GM12872 (cell line): ENCODE measurements at regions not wholly inside any gene's neighbourhood (a gene's known extent, or its start where the extent isn't known, plus 50 kb on each side); places are given as distances from the start of the nearest gene placed in this dataset.

ENCODE experiments used
- TF ChIP-seq, protein P1 (sequence below): IDR thresholded peaks from 3 replicates; pipeline ENCODE4 v1.5.1; 2011; ENCODE audit warnings: low read depth, mild to moderate bottlenecking, low read length, moderate library complexity; ENCODE audit not compliant: insufficient read depth

DNA sequence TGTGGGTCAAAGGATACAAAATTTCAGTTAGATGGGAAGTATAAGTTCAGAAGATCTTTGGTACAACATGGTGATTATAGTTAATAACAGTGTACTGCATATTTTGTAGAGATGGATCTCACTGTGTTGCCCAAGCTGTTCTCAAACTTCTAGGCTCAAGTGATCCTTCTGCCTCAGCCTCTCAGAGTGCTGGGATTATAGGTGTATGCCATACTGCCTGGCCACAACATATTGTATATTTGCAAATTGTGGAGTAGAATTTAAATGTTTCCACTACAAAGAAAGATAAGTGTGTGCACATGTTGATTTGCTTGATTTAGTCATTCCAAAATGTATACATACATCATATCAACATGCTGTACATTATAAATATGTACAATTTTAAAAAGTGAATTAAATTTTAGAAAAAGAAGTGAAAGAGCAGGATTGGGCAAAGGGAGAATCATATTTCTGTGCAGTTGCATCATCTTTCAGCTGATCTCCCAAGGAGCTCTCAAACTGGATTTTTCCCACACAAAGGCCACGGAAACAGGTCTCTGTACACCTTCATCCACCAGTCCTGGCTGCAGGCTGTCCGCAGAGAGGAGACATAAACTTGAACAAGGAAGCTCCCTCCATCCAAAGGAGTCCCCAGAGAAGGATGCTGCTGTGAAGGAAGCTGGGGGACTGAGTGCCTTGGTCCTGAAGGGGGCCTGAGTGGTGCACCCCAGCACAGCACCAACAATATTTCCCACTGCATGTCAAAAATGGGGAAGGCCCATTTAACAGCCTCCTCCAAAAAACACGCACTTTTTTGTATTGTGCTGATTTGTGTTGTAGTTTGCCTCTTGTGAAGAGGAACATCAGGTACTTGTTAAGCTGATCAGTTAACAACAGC lies 217.1 kb upstream of the GHITM start:
- TF ChIP-seq, protein P1, sequence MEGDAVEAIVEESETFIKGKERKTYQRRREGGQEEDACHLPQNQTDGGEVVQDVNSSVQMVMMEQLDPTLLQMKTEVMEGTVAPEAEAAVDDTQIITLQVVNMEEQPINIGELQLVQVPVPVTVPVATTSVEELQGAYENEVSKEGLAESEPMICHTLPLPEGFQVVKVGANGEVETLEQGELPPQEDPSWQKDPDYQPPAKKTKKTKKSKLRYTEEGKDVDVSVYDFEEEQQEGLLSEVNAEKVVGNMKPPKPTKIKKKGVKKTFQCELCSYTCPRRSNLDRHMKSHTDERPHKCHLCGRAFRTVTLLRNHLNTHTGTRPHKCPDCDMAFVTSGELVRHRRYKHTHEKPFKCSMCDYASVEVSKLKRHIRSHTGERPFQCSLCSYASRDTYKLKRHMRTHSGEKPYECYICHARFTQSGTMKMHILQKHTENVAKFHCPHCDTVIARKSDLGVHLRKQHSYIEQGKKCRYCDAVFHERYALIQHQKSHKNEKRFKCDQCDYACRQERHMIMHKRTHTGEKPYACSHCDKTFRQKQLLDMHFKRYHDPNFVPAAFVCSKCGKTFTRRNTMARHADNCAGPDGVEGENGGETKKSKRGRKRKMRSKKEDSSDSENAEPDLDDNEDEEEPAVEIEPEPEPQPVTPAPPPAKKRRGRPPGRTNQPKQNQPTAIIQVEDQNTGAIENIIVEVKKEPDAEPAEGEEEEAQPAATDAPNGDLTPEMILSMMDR, result no peak

DNA sequence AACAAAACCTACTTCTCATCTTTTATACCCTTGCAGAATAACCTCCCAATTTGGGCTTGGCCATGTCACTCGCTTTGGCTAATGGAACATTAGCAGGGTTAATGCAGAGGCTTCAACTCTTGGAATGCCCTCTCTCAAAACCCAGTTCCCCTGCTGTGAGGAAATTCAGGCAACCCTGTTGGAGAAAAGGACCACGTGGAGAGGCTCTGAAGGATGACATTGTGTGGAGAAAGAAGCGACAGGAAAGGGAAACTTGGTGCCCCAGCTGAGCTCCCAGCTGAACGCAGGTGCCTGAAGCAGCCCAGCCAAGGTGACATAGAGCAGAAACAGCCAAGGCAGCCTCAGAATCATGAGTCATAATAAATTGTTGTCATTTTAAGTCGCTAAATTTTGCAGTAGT lies 214.2 kb upstream of the GHITM start:
- TF ChIP-seq, protein P1, result no peak

DNA sequence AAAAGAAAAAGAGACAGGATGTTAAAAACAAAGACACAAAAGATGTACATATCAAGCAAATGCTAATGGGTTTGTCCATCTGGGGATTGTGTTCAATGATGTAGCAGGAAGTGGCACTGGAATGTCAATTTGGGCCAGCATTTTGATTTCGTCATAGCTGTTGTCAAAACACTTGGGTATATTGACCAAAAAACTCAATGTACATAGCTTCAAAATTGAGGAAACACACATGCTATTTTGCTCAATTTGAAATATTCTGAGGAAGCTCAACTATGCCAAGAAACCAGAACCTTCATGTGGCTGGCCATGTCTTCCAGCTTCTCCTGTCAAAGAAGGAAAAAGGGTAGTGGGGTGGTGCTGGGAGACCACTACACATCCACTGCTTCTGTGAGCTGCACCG lies 212.7 kb upstream of the GHITM start:
- TF ChIP-seq, protein P1, result no peak

DNA sequence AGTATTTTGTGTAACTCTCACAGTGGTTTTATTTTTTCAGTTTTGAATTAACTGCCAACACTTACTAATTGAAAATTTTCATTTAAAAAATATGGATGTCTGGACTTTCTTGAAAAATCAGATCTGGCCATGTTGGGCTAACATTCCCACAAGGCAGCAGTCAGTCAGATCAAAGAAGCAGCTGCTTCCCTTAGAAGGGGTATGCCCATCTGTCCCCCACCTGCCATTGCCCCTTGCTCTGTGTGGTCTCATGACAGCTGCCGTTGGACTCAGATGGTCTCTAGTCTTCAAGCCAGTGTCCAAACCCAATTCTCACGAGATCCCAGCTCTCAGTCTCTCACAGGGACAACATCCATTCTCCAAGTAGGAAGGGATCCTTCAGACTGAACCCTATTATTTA lies 212.1 kb upstream of the GHITM start:
- TF ChIP-seq, protein P1, result no peak

DNA sequence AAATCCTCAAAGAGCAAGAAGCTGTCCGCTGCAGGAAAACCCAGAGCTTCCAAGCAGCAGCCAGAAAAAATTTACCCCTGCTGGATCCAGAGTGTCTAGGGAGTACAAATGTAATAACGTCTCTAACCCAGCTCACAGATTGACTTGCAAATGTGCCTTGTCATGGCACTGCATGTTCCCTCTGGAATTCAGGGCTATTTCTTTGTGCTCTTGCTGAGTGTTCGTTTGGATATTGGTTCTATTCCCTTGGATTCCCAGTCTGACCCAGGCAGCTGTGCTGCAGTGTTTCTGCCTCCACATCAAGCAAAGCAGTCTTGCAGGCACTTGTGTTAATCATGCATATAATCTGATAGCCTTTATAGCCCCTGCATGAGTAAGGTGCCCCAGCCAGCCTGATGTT lies 209.9 kb upstream of the GHITM start:
- TF ChIP-seq, protein P1, result no peak

DNA sequence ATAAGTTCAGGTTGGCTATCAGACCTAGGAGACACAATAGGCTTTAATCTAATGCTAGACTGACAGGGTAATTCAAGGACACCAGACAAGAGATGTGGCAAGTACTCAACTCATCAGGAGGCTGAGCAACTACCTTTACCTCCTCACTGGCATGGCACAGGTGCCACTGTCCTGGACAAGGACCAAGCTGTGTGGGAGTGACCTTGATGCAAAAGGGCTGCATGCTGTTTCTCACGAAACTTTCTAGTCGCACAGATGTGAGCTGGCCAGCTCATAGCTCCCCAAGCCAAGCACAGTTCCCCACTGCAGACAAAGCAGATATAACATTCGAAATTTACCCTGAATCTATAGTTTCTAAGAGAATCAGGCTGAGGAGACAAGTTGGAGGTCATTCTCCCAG lies 207.6 kb upstream of the GHITM start:
- TF ChIP-seq, protein P1, result no peak

DNA sequence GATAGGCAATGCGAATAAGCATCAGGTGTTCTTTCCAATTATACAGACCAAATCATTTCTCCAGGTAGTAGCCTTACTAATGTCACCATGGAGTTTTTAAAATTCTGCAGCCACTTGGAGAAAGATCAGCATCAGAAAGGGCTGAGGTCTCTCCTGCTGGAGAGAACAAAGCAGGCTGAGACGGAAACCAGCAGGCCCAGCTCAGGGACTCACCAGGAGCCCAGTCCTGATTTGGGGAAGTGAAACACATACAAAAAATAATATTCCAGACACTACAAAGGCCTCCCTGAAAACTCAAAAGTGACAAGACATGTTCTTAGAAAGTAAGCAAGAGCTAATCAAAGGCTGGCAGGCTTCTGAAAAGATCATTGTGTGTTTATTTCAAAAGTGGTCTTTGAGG lies 207.1 kb upstream of the GHITM start:
- TF ChIP-seq, protein P1, result no peak
